Ovary (tissue), 3 donors: ENCODE measurements at regions not wholly inside any gene's neighbourhood (a gene's known extent, or its start where the extent isn't known, plus 50 kb on each side); places are given as distances from the start of the nearest gene placed in this dataset.

Experiments used
- CTCF ChIP-seq, 3 donors: fragments of 450-650 bp in 2 of 3; fragments of 200-600 bp in 1 of 3; IDR thresholded peaks; one replicate each; pipeline versions ENCODE4 v1.5.1 to v1.8.0; 2016 to 2022; ENCODE audit warnings: antibody characterized with exemption in 3 of 3, mild to moderate bottlenecking in 1 of 3
- EP300 ChIP-seq: sonication (generic); formaldehyde crosslinking; IDR thresholded peaks from one replicate; pipeline ENCODE4 v1.6.1; 2017; ENCODE audit warnings: antibody characterized with exemption
- POLR2A ChIP-seq: fragments of 450-650 bp; IDR thresholded peaks from one replicate; pipeline ENCODE4 v1.6.1; 2017; ENCODE audit warnings: antibody characterized with exemption, mild to moderate bottlenecking, moderate library complexity
- donor health status: DM: no; HTN: no; CAD: no.

- no peak for TF ChIP-seq CTCF (IDR thresholded peaks at IDR 0.05)
- no peak for TF ChIP-seq POLR2A
- TF ChIP-seq EP300, result no peak
These were observed 168.6 kb downstream of the GIPC2 start for GRCh38 chr1:78214334-78214733.
